Upper lobe of left lung (tissue), 4 donors: ENCODE measurements at regions not wholly inside any gene's neighbourhood (a gene's known extent, or its start where the extent isn't known, plus 50 kb on each side); places are given as distances from the start of the nearest gene placed in this dataset.

Experiments
- POLR2A ChIP-seq, 4 donors: fragments of 450-650 bp; IDR thresholded peaks; one replicate each; pipeline ENCODE4 v1.5.1; 2016 to 2017; ENCODE audit warnings: antibody characterized with exemption in 4 of 4, mild to moderate bottlenecking in 2 of 4
- POLR2AphosphoS5 ChIP-seq, 2 donors: sonication (generic); formaldehyde crosslinking; IDR thresholded peaks; one replicate each; pipeline ENCODE4 v1.5.1; 2017; ENCODE audit warnings: antibody characterized with exemption in 2 of 2

DNA sequence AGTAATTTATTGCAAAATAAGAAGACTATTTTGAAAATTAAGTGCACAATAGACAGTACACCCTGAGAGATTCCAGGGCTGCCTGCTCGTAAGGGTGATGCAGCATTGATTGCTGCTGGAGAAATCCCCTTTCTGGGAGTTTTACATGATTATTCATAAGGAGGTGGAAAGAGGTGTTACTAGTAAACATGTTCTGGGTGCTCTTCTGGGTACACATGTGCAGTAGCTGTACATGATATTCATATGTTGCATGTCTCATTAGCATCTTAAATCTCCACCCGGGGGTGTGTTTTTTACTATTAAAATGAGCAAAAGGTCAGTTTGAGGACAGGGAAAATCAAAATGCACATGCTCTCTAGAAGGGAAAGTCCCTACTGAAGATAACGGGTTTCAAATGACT is 264.8 kb downstream of the CDK5RAP2 start:
- TF ChIP-seq POLR2A (IDR thresholded peaks at IDR 0.05) (no peak), POLR2AphosphoS5 (IDR thresholded peaks at IDR 0.05) (no peak)
